Stimulated activated CD4-positive, alpha-beta T cell treated with anti-CD3 and anti-CD28 coated beads, TNF-alpha, amount 100 ng/mL, for 24 hours (primary cell): ENCODE measurements at regions not wholly inside any gene's neighbourhood (a gene's known extent, or its start where the extent isn't known, plus 50 kb on each side); places are given as distances from the start of the nearest gene placed in this dataset.

Experiments used
- DNase-seq, 3 experiments: peaks; one replicate each; pipeline ENCODE4 v3.0.0-alpha.2; 2020; ENCODE audit warnings: low read depth in 3 of 3

- no peak for DNase-seq
These were observed 51.9 kb upstream of the PTPRS start for GRCh38 chr19:5392486-5392885.

DNA sequence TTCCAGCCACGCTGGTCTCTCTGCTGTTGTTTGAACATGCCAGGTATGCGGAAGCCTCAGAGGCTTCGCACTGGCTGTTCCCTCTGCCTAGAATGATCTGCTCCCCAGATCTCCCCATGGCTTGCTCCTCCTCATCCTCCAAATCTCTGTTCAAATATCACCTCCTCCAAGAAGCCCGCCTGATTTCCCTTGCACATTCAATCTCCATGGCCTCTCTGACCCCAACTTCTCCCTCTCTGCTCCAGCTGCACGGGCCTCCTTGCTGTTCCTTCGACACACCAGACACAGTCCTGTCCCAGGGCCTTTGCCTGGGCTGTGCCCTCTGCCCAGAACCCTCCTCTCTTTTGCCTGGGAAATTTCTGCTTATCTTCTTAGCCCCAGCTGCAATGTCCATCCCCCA, 52.5 kb upstream of the PTPRS start:
- DNase-seq, result no peak

DNA sequence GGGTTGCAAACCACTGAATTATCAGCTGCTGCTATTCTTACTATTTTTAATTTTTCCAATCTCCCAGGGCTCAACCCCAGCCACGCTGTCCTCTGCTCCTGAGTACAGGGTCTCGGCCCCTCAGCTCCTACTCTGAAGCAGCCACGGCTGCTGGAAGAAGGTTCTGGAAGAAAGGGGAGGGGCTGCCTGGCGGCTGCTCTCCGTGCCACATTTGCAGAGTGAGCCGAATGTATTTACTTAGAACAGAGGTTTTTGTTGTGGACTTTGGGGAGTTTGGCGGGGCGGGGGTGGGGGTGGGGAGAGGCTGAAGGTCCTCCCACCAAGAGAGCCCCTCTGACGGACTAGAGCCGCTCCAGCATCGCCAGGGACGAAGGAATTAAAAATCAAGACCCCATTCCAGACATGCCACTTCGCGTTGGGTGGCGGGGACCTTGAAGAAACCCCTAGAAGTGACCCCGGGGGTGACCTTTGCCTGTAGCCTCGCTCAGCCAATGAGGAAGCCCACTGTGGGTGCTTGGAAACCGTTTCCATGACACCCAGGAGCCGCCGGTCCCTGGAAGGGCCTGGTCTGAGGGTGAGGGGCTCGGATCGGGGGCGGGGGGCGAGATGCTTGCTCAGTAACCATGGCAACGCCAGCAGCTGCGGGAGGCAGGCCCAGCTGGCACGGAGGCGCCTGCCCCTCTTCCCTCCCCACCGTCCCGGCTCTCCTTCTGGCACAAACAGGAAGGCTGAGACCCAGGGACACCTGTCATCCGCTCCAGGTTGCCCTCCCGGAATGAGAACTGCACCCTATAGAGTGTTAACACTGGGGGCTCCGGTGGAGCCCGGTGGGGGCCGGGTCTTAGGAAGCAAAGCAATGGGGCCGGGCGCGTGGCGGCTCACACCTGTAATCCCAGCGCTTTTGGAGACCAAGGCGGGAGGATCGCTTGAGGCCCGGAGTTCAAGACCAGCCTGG, 54.2 kb upstream of the PTPRS start:
- DNase-seq, result no peak

- no peak for DNase-seq
These were observed 54.9 kb upstream of the PTPRS start for GRCh38 chr19:5395556-5395955.

DNA sequence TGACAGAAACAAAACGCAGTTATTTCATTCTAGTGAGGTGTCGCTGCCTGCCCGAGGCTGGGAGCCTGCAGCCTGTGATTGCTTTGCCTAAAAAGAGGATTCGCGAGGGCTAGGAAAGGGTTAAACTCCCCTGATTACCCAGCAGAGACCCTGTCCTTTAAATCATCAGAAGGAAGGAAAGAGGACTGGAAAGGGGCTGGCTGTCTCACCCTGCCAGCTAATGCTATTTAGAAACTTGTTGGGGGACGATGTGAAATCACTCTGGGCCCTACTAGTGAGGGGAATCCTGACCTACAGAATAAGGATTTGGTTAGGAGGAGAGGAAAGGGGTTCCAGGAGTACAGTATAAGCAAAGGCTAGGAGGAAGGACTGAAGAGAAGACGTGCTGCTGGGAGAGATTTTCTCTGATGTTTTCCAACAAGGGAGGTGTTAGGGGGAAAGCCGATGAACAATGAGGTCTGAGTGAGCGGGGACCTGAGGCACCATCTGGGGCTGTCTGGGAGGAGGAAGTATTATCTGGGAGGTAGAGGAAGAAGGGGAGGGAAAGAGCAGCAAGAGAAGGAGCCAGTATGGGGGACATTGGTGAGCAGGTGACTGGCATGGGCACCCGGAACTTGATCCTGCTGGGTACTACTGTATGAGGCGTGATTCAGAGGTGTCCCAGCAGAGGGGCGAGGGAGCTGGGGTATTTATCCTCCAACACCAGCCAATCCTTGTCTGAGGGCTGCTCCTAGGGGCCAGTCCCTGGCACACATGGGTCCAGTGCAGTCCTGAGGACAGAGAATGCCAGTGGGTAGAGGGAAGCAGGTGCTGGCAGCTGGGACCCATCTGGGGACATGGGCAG, 55.7 kb upstream of the PTPRS start:
- no peak for DNase-seq

DNA sequence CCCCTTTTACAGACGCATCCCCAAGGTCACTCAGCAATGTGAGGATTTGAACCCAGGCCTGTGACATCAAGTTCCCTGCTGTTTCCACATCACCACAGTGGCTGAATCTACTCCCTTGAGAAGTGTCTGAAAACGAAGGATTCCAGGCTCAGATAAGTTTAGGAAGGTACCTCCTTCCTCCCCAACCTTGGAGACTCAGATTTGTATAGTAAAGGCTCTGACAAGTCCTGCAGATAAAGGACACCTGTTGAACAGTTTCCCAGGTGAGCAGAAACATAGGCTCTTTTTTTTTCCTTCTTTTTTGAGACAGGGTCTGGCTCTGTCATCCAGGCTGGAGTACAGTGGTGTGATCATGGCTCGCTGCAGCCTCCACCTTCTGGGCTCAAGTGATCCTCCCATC, 56.4 kb upstream of the PTPRS start:
- DNase-seq, result no peak

- DNase-seq, result no peak
These were observed 57.2 kb upstream of the ZNRF4 start for GRCh38 chr19:5397804-5398692.

- DNase-seq, result no peak
These were observed 56.5 kb upstream of the ZNRF4 start for GRCh38 chr19:5398693-5399057.

- DNase-seq, result peak; percentile 30 to 60 (median 39)
These were observed 51.1 kb upstream of the ZNRF4 start for GRCh38 chr19:5403968-5404640.
